GM12878 (cell line): ENCODE measurements at regions not wholly inside any gene's neighbourhood (a gene's known extent, or its start where the extent isn't known, plus 50 kb on each side); places are given as distances from the start of the nearest gene placed in this dataset.
"Not testable (repeated sequence)": the region's sequence is repeated elsewhere in the genome, so short reads cannot be mapped to it uniquely, and the experiment has no call there.

Experiments
- BHLHE40 ChIP-seq, 2 experiments: fragments of 450-650 bp in 1 of 2; IDR thresholded peaks; 2 replicates each; pipeline ENCODE4 v1.6.1; 2011 to 2017; ENCODE audit warnings: low read depth in 2 of 2, borderline replicate concordance in 1 of 2, improper control_type of control experiment in 1 of 2, low read length in 1 of 2, mild to moderate bottlenecking in 1 of 2
- BMI1 ChIP-seq: fragments of 450-650 bp; IDR thresholded peaks from 2 replicates; pipeline ENCODE4 v1.6.1; 2016; ENCODE audit warnings: mild to moderate bottlenecking, moderate library complexity, borderline replicate concordance
- E2F4 ChIP-seq: IDR thresholded peaks from 2 replicates; pipeline ENCODE4 v1.6.1; 2012; ENCODE audit warnings: low read depth, low read length, improper control_type of control experiment
- FOXM1 ChIP-seq: IDR thresholded peaks from 2 replicates; pipeline ENCODE4 v1.6.1; 2012; ENCODE audit warnings: low read depth, mild to moderate bottlenecking, inconsistent platforms, low read length, moderate library complexity
- MYC ChIP-seq: IDR thresholded peaks from 2 replicates; pipeline ENCODE4 v1.6.1; 2011; ENCODE audit warnings: mild to moderate bottlenecking, low read length, moderate library complexity, inconsistent platforms; ENCODE audit not compliant: insufficient read depth, insufficient replicate concordance, insufficient read length, severe bottlenecking
- NFIC ChIP-seq: IDR thresholded peaks from 2 replicates; pipeline ENCODE4 v1.6.1; 2012; ENCODE audit warnings: low read depth, mild to moderate bottlenecking, inconsistent platforms, low read length, moderate library complexity
- NRF1 ChIP-seq: conservative IDR thresholded peaks from 2 replicates; pipeline ENCODE4 v1.6.1; 2011; ENCODE audit warnings: mild to moderate bottlenecking, low read depth, low read length, improper control_type of control experiment
- PAX8 ChIP-seq: fragments of 450-650 bp; IDR thresholded peaks from 2 replicates; pipeline ENCODE4 v1.6.1; 2017; ENCODE audit warnings: mild to moderate bottlenecking, moderate library complexity
- POLR2AphosphoS5 ChIP-seq: IDR thresholded peaks from 2 replicates; pipeline ENCODE4 v1.6.1; 2011; ENCODE audit warnings: mild to moderate bottlenecking, low read length, inconsistent platforms
- RAD21 ChIP-seq: IDR thresholded peaks from 2 replicates; pipeline ENCODE4 v1.6.1; 2011; ENCODE audit warnings: mild to moderate bottlenecking, low read depth, low read length, moderate library complexity; ENCODE audit not compliant: insufficient read depth
- ZSCAN29 ChIP-seq: fragments of 450-650 bp; IDR thresholded peaks from 2 replicates; pipeline ENCODE4 v1.6.1; 2017; ENCODE audit warnings: mild to moderate bottlenecking, moderate library complexity
- TF ChIP-seq, protein P1 (sequence below), 3 experiments: IDR thresholded peaks in 2 of 3; conservative IDR thresholded peaks in 1 of 3; 2 replicates each; pipeline ENCODE4 v1.5.1; 2011; ENCODE audit warnings: low read depth in 3 of 3, low read length in 3 of 3, mild to moderate bottlenecking in 3 of 3, control low read depth in 2 of 3, moderate library complexity in 2 of 3, inconsistent platforms in 1 of 3, mixed read lengths in 1 of 3; ENCODE audit not compliant: control insufficient read depth in 2 of 3, insufficient read depth in 1 of 3; ENCODE audit errors: extremely low read depth in 1 of 3
- TF ChIP-seq, protein P2 (sequence below): fragments of 450-650 bp; formaldehyde crosslinking; IDR thresholded peaks from 2 replicates; pipeline ENCODE4 v1.5.0; 2022; ENCODE audit warnings: mild to moderate bottlenecking, missing genetic modification characterization
- TF ChIP-seq, protein P3 (sequence below): IDR thresholded peaks from 2 replicates; pipeline ENCODE4 v1.6.1; 2012; ENCODE audit warnings: low read length, inconsistent platforms

DNA sequence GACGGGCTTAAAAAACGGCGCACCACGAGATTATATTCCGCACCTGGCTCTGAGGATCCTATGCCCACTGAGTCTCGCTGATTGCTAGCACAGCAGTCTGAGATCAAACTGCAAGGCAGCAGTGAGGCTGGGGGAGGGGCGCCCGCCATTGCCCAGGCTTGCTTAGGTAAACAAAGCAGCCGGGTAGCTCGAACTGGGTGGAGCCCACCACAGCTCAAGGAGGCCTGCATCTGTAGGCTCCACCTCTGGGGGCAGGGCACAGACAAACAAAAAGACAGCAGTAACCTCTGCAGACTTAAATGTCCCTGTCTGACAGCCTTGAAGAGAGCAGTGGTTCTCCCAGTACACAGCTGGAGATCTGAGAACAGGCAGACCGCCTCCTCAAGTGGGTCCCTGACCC lies 725.6 kb downstream of the NUP35 start:
- not testable (repeated sequence) for TF ChIP-seq FOXM1; RAD21; ZSCAN29; NFIC; POLR2AphosphoS5; BHLHE40 (IDR thresholded peaks at IDR 0.05; ENCODE audit: borderline replicate concordance in 1 of 2, low read depth in 2 of 2, low read length in 1 of 2); MYC; E2F4; NRF1; PAX8; BMI1
- TF ChIP-seq, protein P1, sequence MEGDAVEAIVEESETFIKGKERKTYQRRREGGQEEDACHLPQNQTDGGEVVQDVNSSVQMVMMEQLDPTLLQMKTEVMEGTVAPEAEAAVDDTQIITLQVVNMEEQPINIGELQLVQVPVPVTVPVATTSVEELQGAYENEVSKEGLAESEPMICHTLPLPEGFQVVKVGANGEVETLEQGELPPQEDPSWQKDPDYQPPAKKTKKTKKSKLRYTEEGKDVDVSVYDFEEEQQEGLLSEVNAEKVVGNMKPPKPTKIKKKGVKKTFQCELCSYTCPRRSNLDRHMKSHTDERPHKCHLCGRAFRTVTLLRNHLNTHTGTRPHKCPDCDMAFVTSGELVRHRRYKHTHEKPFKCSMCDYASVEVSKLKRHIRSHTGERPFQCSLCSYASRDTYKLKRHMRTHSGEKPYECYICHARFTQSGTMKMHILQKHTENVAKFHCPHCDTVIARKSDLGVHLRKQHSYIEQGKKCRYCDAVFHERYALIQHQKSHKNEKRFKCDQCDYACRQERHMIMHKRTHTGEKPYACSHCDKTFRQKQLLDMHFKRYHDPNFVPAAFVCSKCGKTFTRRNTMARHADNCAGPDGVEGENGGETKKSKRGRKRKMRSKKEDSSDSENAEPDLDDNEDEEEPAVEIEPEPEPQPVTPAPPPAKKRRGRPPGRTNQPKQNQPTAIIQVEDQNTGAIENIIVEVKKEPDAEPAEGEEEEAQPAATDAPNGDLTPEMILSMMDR (IDR thresholded peaks at IDR 0.05 in 2 of 3, conservative IDR thresholded peaks at IDR 0.05 in 1 of 3; ENCODE audit: control insufficient read depth in 2 of 3, extremely low read depth in 1 of 3, insufficient read depth in 1 of 3, low read depth in 3 of 3, low read length in 3 of 3), result not testable (repeated sequence)
- TF ChIP-seq, protein P2, sequence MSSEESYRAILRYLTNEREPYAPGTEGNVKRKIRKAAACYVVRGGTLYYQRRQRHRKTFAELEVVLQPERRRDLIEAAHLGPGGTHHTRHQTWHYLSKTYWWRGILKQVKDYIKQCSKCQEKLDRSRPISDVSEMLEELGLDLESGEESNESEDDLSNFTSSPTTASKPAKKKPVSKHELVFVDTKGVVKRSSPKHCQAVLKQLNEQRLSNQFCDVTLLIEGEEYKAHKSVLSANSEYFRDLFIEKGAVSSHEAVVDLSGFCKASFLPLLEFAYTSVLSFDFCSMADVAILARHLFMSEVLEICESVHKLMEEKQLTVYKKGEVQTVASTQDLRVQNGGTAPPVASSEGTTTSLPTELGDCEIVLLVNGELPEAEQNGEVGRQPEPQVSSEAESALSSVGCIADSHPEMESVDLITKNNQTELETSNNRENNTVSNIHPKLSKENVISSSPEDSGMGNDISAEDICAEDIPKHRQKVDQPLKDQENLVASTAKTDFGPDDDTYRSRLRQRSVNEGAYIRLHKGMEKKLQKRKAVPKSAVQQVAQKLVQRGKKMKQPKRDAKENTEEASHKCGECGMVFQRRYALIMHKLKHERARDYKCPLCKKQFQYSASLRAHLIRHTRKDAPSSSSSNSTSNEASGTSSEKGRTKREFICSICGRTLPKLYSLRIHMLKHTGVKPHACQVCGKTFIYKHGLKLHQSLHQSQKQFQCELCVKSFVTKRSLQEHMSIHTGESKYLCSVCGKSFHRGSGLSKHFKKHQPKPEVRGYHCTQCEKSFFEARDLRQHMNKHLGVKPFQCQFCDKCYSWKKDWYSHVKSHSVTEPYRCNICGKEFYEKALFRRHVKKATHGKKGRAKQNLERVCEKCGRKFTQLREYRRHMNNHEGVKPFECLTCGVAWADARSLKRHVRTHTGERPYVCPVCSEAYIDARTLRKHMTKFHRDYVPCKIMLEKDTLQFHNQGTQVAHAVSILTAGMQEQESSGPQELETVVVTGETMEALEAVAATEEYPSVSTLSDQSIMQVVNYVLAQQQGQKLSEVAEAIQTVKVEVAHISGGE (CRISPR knock-in tag), result not testable (repeated sequence)
- TF ChIP-seq, protein P3, sequence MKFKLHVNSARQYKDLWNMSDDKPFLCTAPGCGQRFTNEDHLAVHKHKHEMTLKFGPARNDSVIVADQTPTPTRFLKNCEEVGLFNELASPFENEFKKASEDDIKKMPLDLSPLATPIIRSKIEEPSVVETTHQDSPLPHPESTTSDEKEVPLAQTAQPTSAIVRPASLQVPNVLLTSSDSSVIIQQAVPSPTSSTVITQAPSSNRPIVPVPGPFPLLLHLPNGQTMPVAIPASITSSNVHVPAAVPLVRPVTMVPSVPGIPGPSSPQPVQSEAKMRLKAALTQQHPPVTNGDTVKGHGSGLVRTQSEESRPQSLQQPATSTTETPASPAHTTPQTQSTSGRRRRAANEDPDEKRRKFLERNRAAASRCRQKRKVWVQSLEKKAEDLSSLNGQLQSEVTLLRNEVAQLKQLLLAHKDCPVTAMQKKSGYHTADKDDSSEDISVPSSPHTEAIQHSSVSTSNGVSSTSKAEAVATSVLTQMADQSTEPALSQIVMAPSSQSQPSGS, result not testable (repeated sequence)
